ENCODE measurements at regions not wholly inside any gene's neighbourhood (a gene's known extent, or its start where the extent isn't known, plus 50 kb on each side); places are given as distances from the start of the nearest gene placed in this dataset.

- Histone ChIP-seq H3K36me3 (ENCODE audit: insufficient read depth, low read length) (no peaks in the 10 kb centered on the region), H3K9me2 (replicated peaks; ENCODE audit: low read depth, low read length) (no peaks in the 10 kb centered on the region), H3K9ac (ENCODE audit: low read depth, low read length, poor library complexity, severe bottlenecking) (no peak overlapping the region), H3K27me3 (ENCODE audit: insufficient read depth, low read length, poor library complexity, severe bottlenecking) (no peaks in the 10 kb centered on the region), H4K20me1 (ENCODE audit: insufficient read depth, low read length, poor library complexity, severe bottlenecking) (no peaks in the 10 kb centered on the region), H3K4me2 (ENCODE audit: low read depth, low read length, poor library complexity, severe bottlenecking) (no peak overlapping the region), H3K4me3 (ENCODE audit: low read length, poor library complexity, severe bottlenecking) (no peak overlapping the region), H2AFZ (ENCODE audit: low read length) (peak overlapping the region; percentile 4; the same call in 1 of the 2 replicates), H3F3A (ENCODE audit: low read depth) (peaks cover 11% of the 10 kb centered on the region), H3K9me3 (ENCODE audit: insufficient read depth, low read depth, low read length) (no peaks in the 10 kb centered on the region), H3K4me1 (ENCODE audit: insufficient read depth, low read length, poor library complexity, severe bottlenecking) (peaks cover 24% of the 10 kb centered on the region), H3K79me2 (ENCODE audit: insufficient read depth, low read length) (no peaks in the 10 kb centered on the region)
- no peak for TF ChIP-seq EZH2phosphoT487 (IDR thresholded peaks at IDR 0.05; ENCODE audit: borderline replicate concordance)
- no peak for TF ChIP-seq CTCF (conservative IDR thresholded peaks at IDR 0.05; ENCODE audit: low read length)
These were observed 159.7 kb downstream of the GOLIM4 start for GRCh38 chr3:167936019-167936418.

GRCh38 chr3:167930453-167930852 lies 165.3 kb downstream of the GOLIM4 start:
- H3K9me2 ChIP-seq (replicated peaks; ENCODE audit: low read depth, low read length) = no peaks in the 10 kb centered on the region
- no peak overlapping the region for H3K9ac ChIP-seq (ENCODE audit: low read depth, low read length, poor library complexity, severe bottlenecking)
- H2AFZ ChIP-seq (ENCODE audit: low read length) = peak overlapping the region; percentile 81
- no peaks in the 10 kb centered on the region for H4K20me1 ChIP-seq (ENCODE audit: insufficient read depth, low read length, poor library complexity, severe bottlenecking)
- H3K36me3 ChIP-seq (ENCODE audit: insufficient read depth, low read length) = no peaks in the 10 kb centered on the region
- TF ChIP-seq EZH2phosphoT487 (IDR thresholded peaks at IDR 0.05; ENCODE audit: borderline replicate concordance) (no peak), CTCF (conservative IDR thresholded peaks at IDR 0.05; ENCODE audit: low read length) (no peak)
- no peak overlapping the region for H3K4me2 ChIP-seq (ENCODE audit: low read depth, low read length, poor library complexity, severe bottlenecking)
- H3F3A ChIP-seq (ENCODE audit: low read depth) = no peaks in the 10 kb centered on the region
- no peaks in the 10 kb centered on the region for H3K27me3 ChIP-seq (ENCODE audit: insufficient read depth, low read length, poor library complexity, severe bottlenecking)
- no peaks in the 10 kb centered on the region for H3K9me3 ChIP-seq (ENCODE audit: insufficient read depth, low read depth, low read length)
- peaks cover 18% of the 10 kb centered on the region for H3K4me1 ChIP-seq (ENCODE audit: insufficient read depth, low read length, poor library complexity, severe bottlenecking)
- no peaks in the 10 kb centered on the region for H3K79me2 ChIP-seq (ENCODE audit: insufficient read depth, low read length)
- no peak overlapping the region for H3K4me3 ChIP-seq (ENCODE audit: low read length, poor library complexity, severe bottlenecking)

- no peaks in the 10 kb centered on the region for H4K20me1 ChIP-seq (ENCODE audit: insufficient read depth, low read length, poor library complexity, severe bottlenecking)
- H3K9ac ChIP-seq (ENCODE audit: low read depth, low read length, poor library complexity, severe bottlenecking) = no peak overlapping the region
- peak overlapping the region; percentile 81 for H2AFZ ChIP-seq (ENCODE audit: low read length)
- H3K4me3 ChIP-seq (ENCODE audit: low read length, poor library complexity, severe bottlenecking) = no peak overlapping the region
- H3K27me3 ChIP-seq (ENCODE audit: insufficient read depth, low read length, poor library complexity, severe bottlenecking) = no peaks in the 10 kb centered on the region
- TF ChIP-seq CTCF (conservative IDR thresholded peaks at IDR 0.05; ENCODE audit: low read length) (no peak), EZH2phosphoT487 (IDR thresholded peaks at IDR 0.05; ENCODE audit: borderline replicate concordance) (no peak)
- H3K9me2 ChIP-seq (replicated peaks; ENCODE audit: low read depth, low read length) = no peaks in the 10 kb centered on the region
- H3K79me2 ChIP-seq (ENCODE audit: insufficient read depth, low read length) = no peaks in the 10 kb centered on the region
- H3K36me3 ChIP-seq (ENCODE audit: insufficient read depth, low read length) = no peaks in the 10 kb centered on the region
- no peaks in the 10 kb centered on the region for H3F3A ChIP-seq (ENCODE audit: low read depth)
- H3K4me1 ChIP-seq (ENCODE audit: insufficient read depth, low read length, poor library complexity, severe bottlenecking) = peaks cover 18% of the 10 kb centered on the region
- no peaks in the 10 kb centered on the region for H3K9me3 ChIP-seq (ENCODE audit: insufficient read depth, low read depth, low read length)
- H3K4me2 ChIP-seq (ENCODE audit: low read depth, low read length, poor library complexity, severe bottlenecking) = no peak overlapping the region
These were observed 165.8 kb downstream of the GOLIM4 start for GRCh38 chr3:167929968-167930367.

All from Loucy (cell line).